Lower lobe of right lung (tissue), 2 donors: ENCODE measurements at regions not wholly inside any gene's neighbourhood (a gene's known extent, or its start where the extent isn't known, plus 50 kb on each side); places are given as distances from the start of the nearest gene placed in this dataset.

Experiments
- ATAC-seq, 2 donors: fragments of 200-7000 bp; cut with Tn5 transposase; one replicate each; pipeline ENCODE4 v1.9.1; 2020 to 2022; ENCODE audit warnings: mild to moderate bottlenecking in 2 of 2, moderate library complexity in 2 of 2
- DNase-seq: peaks from one replicate; pipeline ENCODE4 v3.0.0-alpha.2; 2020
- H3K27ac ChIP-seq: fragments of 200-600 bp; one replicate; pipeline ENCODE4 v1.8.0; 2022
- H3K27me3 ChIP-seq: fragments of 200-600 bp; one replicate; pipeline ENCODE4 v1.8.0; 2022; ENCODE audit warnings: low read depth
- H3K36me3 ChIP-seq: fragments of 200-600 bp; one replicate; pipeline ENCODE4 v1.8.0; 2022; ENCODE audit warnings: mild to moderate bottlenecking
- H3K4me1 ChIP-seq: fragments of 200-600 bp; one replicate; pipeline ENCODE4 v1.8.0; 2022
- H3K4me3 ChIP-seq: fragments of 200-600 bp; one replicate; pipeline ENCODE4 v1.8.0; 2022; ENCODE audit warnings: mild to moderate bottlenecking
- H3K9me3 ChIP-seq: fragments of 200-600 bp; one replicate; pipeline ENCODE4 v1.8.0; 2022
- CTCF ChIP-seq: fragments of 200-600 bp; IDR thresholded peaks from one replicate; pipeline ENCODE4 v1.8.0; 2022; ENCODE audit warnings: antibody characterized with exemption, mild to moderate bottlenecking
- intact Hi-C: fragments of 100-400 bp; cut with DNase I; formaldehyde crosslinking; loops from one replicate; pipeline ENCODE4 v1.11.0; 2022
- donor health status: DM: no; HTN: yes; CAD: no; lungs with severe emphysema.

GRCh38 chr3:10641760-10642159 is 136.4 kb upstream of the ATP2B2 start:
- no peak for TF ChIP-seq CTCF
- Histone ChIP-seq H3K4me1 (no peaks in the 10 kb centered on the region), H3K4me3 (no peak overlapping the region), H3K36me3 (no peaks in the 10 kb centered on the region), H3K27me3 (peaks cover 3% of the 10 kb centered on the region), H3K27ac (no peak overlapping the region), H3K9me3 (peaks cover 13% of the 10 kb centered on the region)
- no peak for DNase-seq
- ATAC-seq: no peak
- intact Hi-C loops: no loop called here

- no peak overlapping the region for H3K27ac ChIP-seq
- intact Hi-C loops: no loop called here
- H3K4me3 ChIP-seq: no peak overlapping the region
- no peaks in the 10 kb centered on the region for H3K36me3 ChIP-seq
- no peaks in the 10 kb centered on the region for H3K4me1 ChIP-seq
- H3K27me3 ChIP-seq: peaks cover 6% of the 10 kb centered on the region
- no peaks in the 10 kb centered on the region for H3K9me3 ChIP-seq
- TF ChIP-seq CTCF: no peak
- ATAC-seq: no peak
- no peak for DNase-seq
Measured at GRCh38 chr3:10644189-10644588, 138.8 kb upstream of the ATP2B2 start.

- intact Hi-C loops: no loop called here
- no peak overlapping the region for H3K4me3 ChIP-seq
- H3K27ac ChIP-seq: no peak overlapping the region
- H3K27me3 ChIP-seq: peaks cover 6% of the 10 kb centered on the region
- H3K9me3 ChIP-seq: no peaks in the 10 kb centered on the region
- no peaks in the 10 kb centered on the region for H3K36me3 ChIP-seq
- ATAC-seq (no peak), DNase-seq (no peak)
- H3K4me1 ChIP-seq: no peaks in the 10 kb centered on the region
- no peak for TF ChIP-seq CTCF
Measured at GRCh38 chr3:10645800-10646199, 140.4 kb upstream of the ATP2B2 start.

- intact Hi-C loops: no loop called here
- no peaks in the 10 kb centered on the region for H3K9me3 ChIP-seq
- no peak overlapping the region for H3K4me3 ChIP-seq
- no peak for DNase-seq
- no peak overlapping the region for H3K27ac ChIP-seq
- H3K4me1 ChIP-seq: no peaks in the 10 kb centered on the region
- ATAC-seq: no peak
- H3K36me3 ChIP-seq: no peaks in the 10 kb centered on the region
- H3K27me3 ChIP-seq: peaks cover 6% of the 10 kb centered on the region
- no peak for TF ChIP-seq CTCF
Measured at GRCh38 chr3:10646531-10647335, 141.3 kb upstream of the ATP2B2 start.

GRCh38 chr3:10647376-10647775 is 142.0 kb upstream of the ATP2B2 start:
- no peak for DNase-seq

More at GRCh38 chr3:10647376-10647775, 142.0 kb upstream of the ATP2B2 start:
- H3K36me3 ChIP-seq: no peaks in the 10 kb centered on the region
- H3K27ac ChIP-seq: no peak overlapping the region
- no peak for TF ChIP-seq CTCF
- intact Hi-C loops: no loop called here
- H3K4me3 ChIP-seq: no peak overlapping the region
- H3K9me3 ChIP-seq: no peaks in the 10 kb centered on the region
- no peaks in the 10 kb centered on the region for H3K4me1 ChIP-seq
- no peak for ATAC-seq
- peaks cover 6% of the 10 kb centered on the region for H3K27me3 ChIP-seq
